HAP-1 (cell line): ENCODE measurements at regions not wholly inside any gene's neighbourhood (a gene's known extent, or its start where the extent isn't known, plus 50 kb on each side); places are given as distances from the start of the nearest gene placed in this dataset.
"Not testable (repeated sequence)": the region's sequence is repeated elsewhere in the genome, so short reads cannot be mapped to it uniquely, and the experiment has no call there.

Source experiments
- DNase-seq, 2 experiments: peaks; one replicate each; pipeline ENCODE4 v3.0.0-alpha.2; 2016 to 2020; ENCODE audit warnings: low spot score in 2 of 2
- H3K27me3 ChIP-seq: fragments of 250-450 bp; sonication (Bioruptor Pico); 2 replicates; pipeline ENCODE4 v1.5.1; 2020; ENCODE audit warnings: low read depth, mild to moderate bottlenecking, moderate library complexity
- H3K36me3 ChIP-seq: fragments of 250-450 bp; sonication (Bioruptor Pico); replicated peaks from 2 replicates; pipeline ENCODE4 v1.5.1; 2020; ENCODE audit warnings: mild to moderate bottlenecking
- H3K4me1 ChIP-seq: fragments of 250-450 bp; sonication (Bioruptor Pico); 2 replicates; pipeline ENCODE4 v1.5.1; 2020; ENCODE audit warnings: mild to moderate bottlenecking
- H3K4me3 ChIP-seq: fragments of 250-450 bp; sonication (Bioruptor Pico); 2 replicates; pipeline ENCODE4 v1.5.1; 2020; ENCODE audit warnings: mild to moderate bottlenecking, moderate library complexity
- H3K9me3 ChIP-seq: fragments of 250-450 bp; sonication (Bioruptor Pico); 2 replicates; pipeline ENCODE4 v1.5.1; 2020; ENCODE audit warnings: mild to moderate bottlenecking, moderate library complexity
- in situ Hi-C: fragments of 300-500 bp; cut with MboI; formaldehyde crosslinking; loops from 3 replicates; pipeline ENCODE4 v1.14.3; 2020; ENCODE audit warnings: low sequenced_read_pairs, inconsistent platforms, mixed read lengths

GRCh38 chr16:35795361-35796029, 2336.1 kb downstream of the TP53TG3F start:
- in situ Hi-C loops, result no loop called here
- H3K9me3 ChIP-seq, result no peaks in the 10 kb centered on the region

GRCh38 chr16:35797811-35798210, 2338.4 kb downstream of the TP53TG3F start:
- in situ Hi-C loops, result no loop called here
- H3K9me3 ChIP-seq, result no peaks in the 10 kb centered on the region
- H3K4me1 ChIP-seq, result no peaks in the 10 kb centered on the region
- no peaks in the 10 kb centered on the region for H3K27me3 ChIP-seq
- no peak overlapping the region for H3K4me3 ChIP-seq
- no peaks in the 10 kb centered on the region for H3K36me3 ChIP-seq
- no peak for DNase-seq

More at GRCh38 chr16:35795361-35796029, 2336.1 kb downstream of the TP53TG3F start:
- no peak for DNase-seq
- H3K4me3 ChIP-seq, result no peak overlapping the region
- no peaks in the 10 kb centered on the region for H3K36me3 ChIP-seq
- no peaks in the 10 kb centered on the region for H3K4me1 ChIP-seq
- H3K27me3 ChIP-seq, result no peaks in the 10 kb centered on the region

GRCh38 chr16:35798885-35799426, 2339.5 kb downstream of the TP53TG3F start:
- Histone ChIP-seq H3K27me3 (no peaks in the 10 kb centered on the region), H3K36me3 (no peaks in the 10 kb centered on the region), H3K4me3 (no peak overlapping the region), H3K9me3 (no peaks in the 10 kb centered on the region), H3K4me1 (no peaks in the 10 kb centered on the region)
- DNase-seq, result no peak
- in situ Hi-C loops, result no loop called here

GRCh38 chr16:35804465-35804864, 2345.1 kb downstream of the TP53TG3F start:
- H3K9me3 ChIP-seq, H3K4me3 ChIP-seq, H3K4me1 ChIP-seq, H3K27me3 ChIP-seq, H3K36me3 ChIP-seq, DNase-seq, in situ Hi-C loops: not testable (repeated sequence)

- no peak for DNase-seq
- in situ Hi-C loops, result no loop called here
- Histone ChIP-seq H3K4me3 (no peak overlapping the region), H3K36me3 (no peaks in the 10 kb centered on the region), H3K9me3 (no peaks in the 10 kb centered on the region; the same call in 1 of the 2 replicates), H3K4me1 (no peaks in the 10 kb centered on the region), H3K27me3 (no peaks in the 10 kb centered on the region)
These were observed 2363.9 kb downstream of the TP53TG3F start for GRCh38 chr16:35823342-35823741.

GRCh38 chr16:35841632-35842031, 2382.2 kb downstream of the TP53TG3F start:
- DNase-seq, result no peak
- H3K9me3 ChIP-seq, result peaks cover 3% of the 10 kb centered on the region; the same call in 1 of the 2 replicates
- in situ Hi-C loops, result no loop called here

GRCh38 chr16:35862242-35862641, 2402.8 kb downstream of the TP53TG3F start:
- H3K4me3 ChIP-seq, result no peak overlapping the region
- H3K36me3 ChIP-seq, result no peaks in the 10 kb centered on the region
- H3K4me1 ChIP-seq, result no peaks in the 10 kb centered on the region
- no peak for DNase-seq
- no peaks in the 10 kb centered on the region for H3K9me3 ChIP-seq
- no peaks in the 10 kb centered on the region for H3K27me3 ChIP-seq
- in situ Hi-C loops, result no loop called here

More at GRCh38 chr16:35841632-35842031, 2382.2 kb downstream of the TP53TG3F start:
- H3K27me3 ChIP-seq, result no peaks in the 10 kb centered on the region
- H3K36me3 ChIP-seq, result no peaks in the 10 kb centered on the region
- no peak overlapping the region for H3K4me3 ChIP-seq
- H3K4me1 ChIP-seq, result no peaks in the 10 kb centered on the region

GRCh38 chr16:35868630-35869029, 2409.2 kb downstream of the TP53TG3F start:
- Histone ChIP-seq H3K27me3 (no peaks in the 10 kb centered on the region), H3K9me3 (0 out of 2 replicates have a peak, but pooled peaks cover 2% of the 10 kb centered on the region), H3K4me1 (no peaks in the 10 kb centered on the region), H3K36me3 (no peaks in the 10 kb centered on the region), H3K4me3 (no peak overlapping the region)
- no peak for DNase-seq
- in situ Hi-C loops, result no loop called here

- no peaks in the 10 kb centered on the region for H3K36me3 ChIP-seq
- in situ Hi-C loops, result no loop called here
- no peaks in the 10 kb centered on the region for H3K27me3 ChIP-seq
- DNase-seq, result no peak
- H3K4me3 ChIP-seq, result no peak overlapping the region
- no peaks in the 10 kb centered on the region for H3K9me3 ChIP-seq
- H3K4me1 ChIP-seq, result no peaks in the 10 kb centered on the region
These were observed 2414.1 kb downstream of the TP53TG3F start for GRCh38 chr16:35873472-35873871.

- H3K4me3 ChIP-seq, result no peak overlapping the region
- H3K4me1 ChIP-seq, result no peaks in the 10 kb centered on the region
- no peaks in the 10 kb centered on the region for H3K36me3 ChIP-seq
- H3K9me3 ChIP-seq, result no peaks in the 10 kb centered on the region
- no peak for DNase-seq
- in situ Hi-C loops, result no loop called here
- H3K27me3 ChIP-seq, result no peaks in the 10 kb centered on the region
These were observed 2422.2 kb downstream of the TP53TG3F start for GRCh38 chr16:35881654-35882053.

GRCh38 chr16:35906440-35906839, 2447.0 kb downstream of the TP53TG3F start:
- Histone ChIP-seq H3K4me1 (no peaks in the 10 kb centered on the region), H3K9me3 (no peaks in the 10 kb centered on the region; the same call in 1 of the 2 replicates), H3K27me3 (no peaks in the 10 kb centered on the region), H3K4me3 (no peak overlapping the region), H3K36me3 (no peaks in the 10 kb centered on the region)
- in situ Hi-C loops, result no loop called here
- no peak for DNase-seq

GRCh38 chr16:35908152-35908551, 2448.7 kb downstream of the TP53TG3F start:
- no peak overlapping the region for H3K4me3 ChIP-seq
- H3K4me1 ChIP-seq, result no peaks in the 10 kb centered on the region
- in situ Hi-C loops, result no loop called here
- H3K27me3 ChIP-seq, result no peaks in the 10 kb centered on the region
- no peaks in the 10 kb centered on the region; the same call in 1 of the 2 replicates for H3K9me3 ChIP-seq
- DNase-seq, result no peak
- H3K36me3 ChIP-seq, result no peaks in the 10 kb centered on the region

GRCh38 chr16:35908942-35909341, 2449.5 kb downstream of the TP53TG3F start:
- no peaks in the 10 kb centered on the region for H3K27me3 ChIP-seq
- H3K9me3 ChIP-seq, result no peaks in the 10 kb centered on the region; the same call in 1 of the 2 replicates
- no peak for DNase-seq
- H3K4me3 ChIP-seq, result no peak overlapping the region
- no peaks in the 10 kb centered on the region for H3K36me3 ChIP-seq
- in situ Hi-C loops, result no loop called here
- H3K4me1 ChIP-seq, result no peaks in the 10 kb centered on the region

- Histone ChIP-seq H3K27me3 (no peaks in the 10 kb centered on the region), H3K4me3 (no peak overlapping the region), H3K9me3 (no peaks in the 10 kb centered on the region; the same call in 1 of the 2 replicates), H3K36me3 (no peaks in the 10 kb centered on the region), H3K4me1 (no peaks in the 10 kb centered on the region)
- in situ Hi-C loops, result no loop called here
- DNase-seq, result no peak
These were observed 2450.0 kb downstream of the TP53TG3F start for GRCh38 chr16:35909351-35909954.
